ENCODE measurements at regions not wholly inside any gene's neighbourhood (a gene's known extent, or its start where the extent isn't known, plus 50 kb on each side); places are given as distances from the start of the nearest gene placed in this dataset.

- TF ChIP-seq BRCA1 (IDR thresholded peaks at IDR 0.05; ENCODE audit: low read depth, low read length): no peak
- TF ChIP-seq BACH1 (IDR thresholded peaks at IDR 0.05; ENCODE audit: low read length): no peak
- TF ChIP-seq SP1 (IDR thresholded peaks at IDR 0.05; ENCODE audit: low read depth, low read length): no peak
- no peak for TF ChIP-seq CHD2 (IDR thresholded peaks at IDR 0.05; ENCODE audit: low read length)
- no peak for TF ChIP-seq USF2 (IDR thresholded peaks at IDR 0.05; ENCODE audit: low read length)
- TF ChIP-seq JUND (IDR thresholded peaks at IDR 0.05; ENCODE audit: low read length): no peak
- TF ChIP-seq SIRT6 (IDR thresholded peaks at IDR 0.05; ENCODE audit: low read length): no peak
- TF ChIP-seq KDM4A (IDR thresholded peaks at IDR 0.05; ENCODE audit: low read depth, low read length, severe bottlenecking): no peak
- TF ChIP-seq POU5F1 (IDR thresholded peaks at IDR 0.05; ENCODE audit: low read depth, low read length): no peak
- H2BK15ac ChIP-seq (ENCODE audit: low read length): no peak overlapping the region
- H3K18ac ChIP-seq (ENCODE audit: extremely low read depth, low read length): no peak overlapping the region
- H3K27me3 ChIP-seq (replicated peaks in 1 of 4; ENCODE audit: control insufficient read depth in 3 of 4, extremely low read depth in 1 of 4, insufficient read depth in 3 of 4, low read length in 3 of 4): no peaks in the 10 kb centered on the region
- H3K56ac ChIP-seq (replicated peaks; ENCODE audit: insufficient read length, low read depth, low read length): no peak overlapping the region
- no peaks in the 10 kb centered on the region for H3K79me2 ChIP-seq (ENCODE audit: control insufficient read depth in 1 of 2, insufficient read depth in 2 of 2, low read length in 2 of 2)
- no peak overlapping the region for H2AK5ac ChIP-seq (ENCODE audit: low read depth, low read length)
- no peaks in the 10 kb centered on the region for H3K9me3 ChIP-seq (ENCODE audit: insufficient read depth in 2 of 2, low read depth in 1 of 2, low read length in 1 of 2)
- no peak overlapping the region for H4K91ac ChIP-seq (replicated peaks; ENCODE audit: insufficient read length, low read length)
- no peak overlapping the region for H2BK5ac ChIP-seq (ENCODE audit: low read depth, low read length)
- WGBS, 2 experiments (ENCODE audit: extremely low coverage in 1 of 2, insufficient coverage in 1 of 2, insufficient read length in 1 of 2, insufficient replicate concordance in 2 of 2, low coverage in 1 of 2, low lambda C conversion rate in 2 of 2, missing lambda C conversion rate in 1 of 2): 78% methylated on average over 3 of the region's 3 CpGs; no CpG with 5 or more reads in 1 of the 2 experiments
- no peak overlapping the region for H4K8ac ChIP-seq (ENCODE audit: extremely low read depth, insufficient read depth, low read length)
- no peak overlapping the region for H2BK120ac ChIP-seq (replicated peaks; ENCODE audit: low read depth, low read length)
- no peak overlapping the region for H3K9ac ChIP-seq (replicated peaks in 1 of 4; ENCODE audit: extremely low read depth in 1 of 4, low read depth in 3 of 4, low read length in 3 of 4)
- no peaks in the 10 kb centered on the region for H3K23me2 ChIP-seq (ENCODE audit: low read depth, low read length)
- no peak overlapping the region for H2BK20ac ChIP-seq (ENCODE audit: low read length)
- no peak overlapping the region for H3K4me3 ChIP-seq (ENCODE audit: extremely low read depth in 1 of 4, insufficient read depth in 2 of 4, low read depth in 3 of 4, low read length in 4 of 4)
- DNase-seq (ENCODE audit: low read depth in 1 of 2, low spot score in 2 of 2) (no peak), FAIRE-seq (no peak)
- H3K27ac ChIP-seq (ENCODE audit: low read depth, low read length): no peak overlapping the region
- POLR2A ChIA-PET (ENCODE audit: partially characterized antibody): no interaction called here
- H3K36me3 ChIP-seq (ENCODE audit: control insufficient read depth in 2 of 4, insufficient read depth in 4 of 4, low read length in 3 of 4): no peaks in the 10 kb centered on the region
- H3K4ac ChIP-seq (replicated peaks; ENCODE audit: insufficient read length, low read depth, low read length): no peak overlapping the region
- CTCF ChIA-PET (ENCODE audit: partially characterized antibody): no interaction called here
- no peak overlapping the region for H2AFZ ChIP-seq (ENCODE audit: low read length)
- H2BK12ac ChIP-seq (ENCODE audit: low read depth, low read length): no peak overlapping the region
- H3K14ac ChIP-seq (ENCODE audit: insufficient read length): no peak overlapping the region
- no peak overlapping the region for H3K4me2 ChIP-seq (ENCODE audit: insufficient read depth in 1 of 2, low read depth in 2 of 2, low read length in 2 of 2)
- no peaks in the 10 kb centered on the region for H4K20me1 ChIP-seq (replicated peaks in 1 of 2; ENCODE audit: control insufficient read depth in 1 of 2, insufficient read depth in 2 of 2, low read length in 2 of 2)
- H3K23ac ChIP-seq (ENCODE audit: insufficient read length): no peak overlapping the region
- H4K5ac ChIP-seq (ENCODE audit: insufficient read length, low read depth, low read length): no peak overlapping the region
- no peaks in the 10 kb centered on the region for H3K79me1 ChIP-seq (ENCODE audit: low read depth, low read length)
- H3K4me1 ChIP-seq (replicated peaks in 1 of 4; ENCODE audit: control insufficient read depth in 3 of 4, insufficient read depth in 4 of 4, low read length in 3 of 4): no peaks in the 10 kb centered on the region
These were observed 173.5 kb upstream of the OBI1 start for GRCh38 chr13:78832461-78832860.

Data from H1 (cell line).